Keratinocyte (primary cell): ENCODE measurements at regions not wholly inside any gene's neighbourhood (a gene's known extent, or its start where the extent isn't known, plus 50 kb on each side); places are given as distances from the start of the nearest gene placed in this dataset.

Experiments used
- EZH2 ChIP-seq: IDR thresholded peaks from one replicate; pipeline ENCODE4 v1.6.1; 2012; ENCODE audit warnings: inconsistent platforms, mild to moderate bottlenecking, low read length, moderate library complexity
- TF ChIP-seq, protein P1 (sequence below), 3 experiments: IDR thresholded peaks in 1 of 3; conservative IDR thresholded peaks in 1 of 3; optimal IDR thresholded peaks in 1 of 3; 2 replicates in 2 of 3; 3 replicates in 1 of 3; pipeline versions ENCODE3 to v1.5.1; 2011; ENCODE audit warnings: low read length in 3 of 3, mild to moderate bottlenecking in 3 of 3, moderate library complexity in 2 of 3, control low read depth in 1 of 3, inconsistent platforms in 1 of 3; ENCODE audit not compliant: insufficient read depth in 2 of 3; ENCODE audit errors: extremely low read depth in 1 of 3

DNA sequence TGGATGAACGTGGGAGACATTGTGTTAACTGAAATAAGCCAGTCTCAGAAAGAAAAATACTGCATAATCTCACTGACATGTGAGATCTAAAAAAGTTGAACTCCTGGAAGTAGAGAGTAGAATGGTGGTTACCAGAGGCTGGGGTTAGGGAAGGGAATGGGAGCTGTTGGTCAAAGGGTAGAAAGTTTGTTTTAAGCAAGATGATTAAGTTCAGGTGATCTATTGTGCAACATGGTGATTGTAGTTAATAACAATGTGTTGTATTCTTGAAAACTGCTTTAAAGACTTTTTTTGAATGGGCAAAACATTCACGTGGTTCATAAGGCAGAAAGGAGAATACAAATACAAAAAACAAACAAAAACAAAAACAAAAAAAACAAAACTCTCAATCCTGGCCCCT is 460.4 kb upstream of the TBX3 start:
- TF ChIP-seq, protein P1, sequence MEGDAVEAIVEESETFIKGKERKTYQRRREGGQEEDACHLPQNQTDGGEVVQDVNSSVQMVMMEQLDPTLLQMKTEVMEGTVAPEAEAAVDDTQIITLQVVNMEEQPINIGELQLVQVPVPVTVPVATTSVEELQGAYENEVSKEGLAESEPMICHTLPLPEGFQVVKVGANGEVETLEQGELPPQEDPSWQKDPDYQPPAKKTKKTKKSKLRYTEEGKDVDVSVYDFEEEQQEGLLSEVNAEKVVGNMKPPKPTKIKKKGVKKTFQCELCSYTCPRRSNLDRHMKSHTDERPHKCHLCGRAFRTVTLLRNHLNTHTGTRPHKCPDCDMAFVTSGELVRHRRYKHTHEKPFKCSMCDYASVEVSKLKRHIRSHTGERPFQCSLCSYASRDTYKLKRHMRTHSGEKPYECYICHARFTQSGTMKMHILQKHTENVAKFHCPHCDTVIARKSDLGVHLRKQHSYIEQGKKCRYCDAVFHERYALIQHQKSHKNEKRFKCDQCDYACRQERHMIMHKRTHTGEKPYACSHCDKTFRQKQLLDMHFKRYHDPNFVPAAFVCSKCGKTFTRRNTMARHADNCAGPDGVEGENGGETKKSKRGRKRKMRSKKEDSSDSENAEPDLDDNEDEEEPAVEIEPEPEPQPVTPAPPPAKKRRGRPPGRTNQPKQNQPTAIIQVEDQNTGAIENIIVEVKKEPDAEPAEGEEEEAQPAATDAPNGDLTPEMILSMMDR (optimal IDR thresholded peaks at IDR 0.05 in 1 of 3, IDR thresholded peaks at IDR 0.05 in 1 of 3, conservative IDR thresholded peaks at IDR 0.05 in 1 of 3; ENCODE audit: extremely low read depth in 1 of 3, insufficient read depth in 2 of 3, low read length in 3 of 3) = no peak
- TF ChIP-seq EZH2 = no peak
